GM23248 (cell line): ENCODE measurements at regions not wholly inside any gene's neighbourhood (a gene's known extent, or its start where the extent isn't known, plus 50 kb on each side); places are given as distances from the start of the nearest gene placed in this dataset.

Experiments used
- DNase-seq: peaks from one replicate; pipeline ENCODE4 v3.0.0-alpha.2; 2015
- H2AFZ ChIP-seq: fragments of 200-600 bp; sonication (generic); 2 replicates; pipeline ENCODE4 v1.6.1; 2016; ENCODE audit warnings: antibody characterized with exemption
- H3F3A ChIP-seq: fragments of 200-600 bp; sonication (generic); 2 replicates; pipeline ENCODE4 v1.6.1; 2016; ENCODE audit warnings: mild to moderate bottlenecking, antibody characterized with exemption, mixed run types; ENCODE audit not compliant: insufficient read depth
- H3K27ac ChIP-seq: fragments of 200-600 bp; sonication (generic); 2 replicates; pipeline ENCODE4 v1.5.1; 2016; ENCODE audit warnings: mild to moderate bottlenecking
- H3K27me3 ChIP-seq: fragments of 200-600 bp; sonication (generic); replicated peaks from 2 replicates; pipeline ENCODE4 v1.6.1; 2016; ENCODE audit warnings: mild to moderate bottlenecking; ENCODE audit not compliant: insufficient read depth
- H3K36me3 ChIP-seq: fragments of 200-600 bp; sonication (generic); 2 replicates; pipeline ENCODE4 v1.6.1; 2016; ENCODE audit warnings: low read depth, mild to moderate bottlenecking
- H3K4me1 ChIP-seq: fragments of 200-600 bp; sonication (generic); 2 replicates; pipeline ENCODE4 v1.6.1; 2016; ENCODE audit warnings: mild to moderate bottlenecking; ENCODE audit not compliant: insufficient read depth
- H3K4me2 ChIP-seq: fragments of 200-600 bp; sonication (generic); one replicate; pipeline ENCODE4 v1.6.1; 2016; ENCODE audit warnings: mild to moderate bottlenecking; ENCODE audit not compliant: unreplicated experiment
- H3K4me3 ChIP-seq: fragments of 200-600 bp; sonication (generic); 2 replicates; pipeline ENCODE4 v1.5.1; 2016; ENCODE audit warnings: mild to moderate bottlenecking
- H3K79me2 ChIP-seq: fragments of 200-600 bp; sonication (generic); 2 replicates; pipeline ENCODE4 v1.6.1; 2016; ENCODE audit warnings: mild to moderate bottlenecking; ENCODE audit not compliant: insufficient read depth
- H3K9ac ChIP-seq: fragments of 200-600 bp; sonication (generic); 2 replicates; pipeline ENCODE4 v1.6.1; 2016; ENCODE audit warnings: mild to moderate bottlenecking
- H3K9me2 ChIP-seq: fragments of 200-600 bp; sonication (generic); 2 replicates; pipeline ENCODE4 v1.6.1; 2016; ENCODE audit warnings: mixed run types, mild to moderate bottlenecking, moderate library complexity; ENCODE audit not compliant: insufficient read depth
- H3K9me3 ChIP-seq: fragments of 200-600 bp; sonication (generic); one replicate; pipeline ENCODE4 v1.6.1; 2017; ENCODE audit warnings: low read depth
- H4K20me1 ChIP-seq: fragments of 200-600 bp; sonication (generic); 2 replicates; pipeline ENCODE4 v1.6.0; 2016; ENCODE audit not compliant: insufficient read depth
- EZH2 ChIP-seq: fragments of 200-600 bp; sonication (generic); IDR thresholded peaks from 2 replicates; pipeline ENCODE4 v1.6.1; 2018; ENCODE audit warnings: antibody characterized with exemption, mild to moderate bottlenecking; ENCODE audit not compliant: insufficient read depth, poor library complexity, severe bottlenecking
- EZH2phosphoT487 ChIP-seq: fragments of 200-600 bp; sonication (generic); IDR thresholded peaks from 2 replicates; pipeline ENCODE4 v1.6.1; 2018; ENCODE audit warnings: antibody characterized with exemption, moderate library complexity, mild to moderate bottlenecking, low read depth; ENCODE audit not compliant: insufficient read depth
- WGBS, 2 experiments: methylation state at CpG; one replicate each; pipeline ENCODE4 v1.1.6; 2015 to 2017; ENCODE audit warnings: low lambda C conversion rate in 2 of 2, low coverage in 1 of 2; ENCODE audit errors: missing lambda C conversion rate in 2 of 2; 5-methylcytosine and 5-hydroxymethylcytosine counted together
- in situ Hi-C: fragments of 300-500 bp; cut with MboI; formaldehyde crosslinking; loops from 2 replicates; pipeline ENCODE4 v1.15.0; 2020

DNA sequence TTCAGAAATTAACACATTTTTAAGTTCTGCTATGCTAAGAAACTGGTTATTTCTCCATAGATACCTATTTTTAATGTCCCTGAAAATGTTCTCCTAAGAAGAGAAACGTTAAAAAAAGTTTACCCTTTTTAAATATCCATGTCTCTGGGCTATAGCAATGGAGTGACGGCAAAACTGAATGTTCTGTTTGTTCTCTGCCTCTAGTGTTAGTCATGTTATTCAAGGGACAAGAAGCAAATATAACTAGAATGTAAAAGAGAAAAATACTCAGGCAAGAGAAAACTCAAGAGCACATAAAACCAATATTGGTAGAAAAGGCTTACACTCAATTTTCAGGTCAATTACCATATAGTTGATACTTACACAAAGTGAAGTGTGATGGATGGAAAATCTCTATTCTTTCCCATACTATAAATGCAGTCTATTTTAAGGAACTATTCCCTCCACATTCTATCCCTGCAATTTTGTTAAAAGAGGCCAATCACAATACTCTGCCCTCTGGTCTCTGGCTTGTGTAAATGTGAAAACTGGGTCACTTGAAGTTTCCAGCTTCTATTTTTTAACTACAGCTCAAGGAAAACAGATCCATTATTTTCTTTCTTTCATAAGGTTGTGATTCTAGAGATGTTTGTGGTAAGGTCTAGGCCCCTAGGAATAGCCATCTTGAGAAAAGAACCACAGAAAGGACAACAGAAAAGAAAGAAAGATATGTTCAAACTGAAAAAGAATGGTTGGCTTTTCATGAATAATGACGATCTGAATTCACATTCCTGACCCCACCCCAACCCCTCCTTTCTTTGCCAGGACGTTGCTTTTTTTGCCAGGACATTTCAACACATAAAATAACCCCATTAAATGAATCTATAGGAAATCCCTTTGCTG is 200.3 kb upstream of the FAM83B start:
- 29 to 30% methylated on average over 4 of the region's 4 CpGs for WGBS, 2 experiments
- Histone ChIP-seq H3K4me3 (no peak overlapping the region), H3K4me1 (no peaks in the 10 kb centered on the region), H3K79me2 (no peaks in the 10 kb centered on the region), H2AFZ (no peak overlapping the region), H3K9me3 (no peaks in the 10 kb centered on the region), H3K4me2 (no peak overlapping the region), H3K36me3 (no peaks in the 10 kb centered on the region), H3F3A (no peaks in the 10 kb centered on the region), H3K9me2 (no peaks in the 10 kb centered on the region), H3K9ac (no peak overlapping the region), H3K27ac (no peak overlapping the region), H3K27me3 (no peaks in the 10 kb centered on the region), H4K20me1 (no peaks in the 10 kb centered on the region)
- DNase-seq: no peak
- in situ Hi-C loops: no loop called here
- TF ChIP-seq EZH2: no peak
- TF ChIP-seq EZH2phosphoT487: no peak

DNA sequence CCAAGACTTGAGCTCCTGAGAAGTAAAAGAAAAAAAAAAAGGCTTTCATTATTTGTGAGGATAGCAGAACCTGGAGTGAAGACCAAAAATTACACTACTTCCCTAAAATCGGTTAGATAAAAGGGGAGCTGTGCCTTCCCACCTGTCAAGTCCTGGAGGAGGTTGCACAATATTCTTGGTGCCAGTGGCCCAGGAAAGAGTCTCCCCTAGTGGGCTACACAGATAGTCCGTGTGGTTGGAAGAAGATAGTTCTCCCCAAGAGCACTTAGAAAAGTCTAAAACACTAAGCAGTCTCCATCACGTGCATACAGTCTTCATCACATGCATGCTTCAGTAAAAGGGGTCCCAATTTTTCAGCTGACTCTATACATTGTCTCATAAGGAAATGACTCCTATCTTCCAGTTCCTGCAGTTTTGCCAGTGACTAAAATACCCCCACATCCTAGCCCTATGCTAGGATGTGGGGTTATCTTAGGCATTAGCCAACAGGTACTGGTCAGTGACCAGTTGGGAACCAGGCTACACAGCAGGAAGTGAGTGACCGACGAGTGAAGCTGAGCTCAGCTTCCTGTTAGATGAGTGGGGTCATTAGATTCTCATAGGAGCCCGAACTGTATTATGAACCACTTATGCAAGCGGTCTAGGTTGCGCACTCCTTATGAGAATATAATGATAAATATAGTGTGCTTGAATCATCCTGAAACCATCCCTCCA is 199.5 kb upstream of the FAM83B start:
- in situ Hi-C loops: no loop called here
- Histone ChIP-seq H3K79me2 (no peaks in the 10 kb centered on the region), H3K9ac (no peak overlapping the region), H3F3A (no peaks in the 10 kb centered on the region), H3K9me3 (no peaks in the 10 kb centered on the region), H3K27ac (no peak overlapping the region), H3K4me3 (no peak overlapping the region), H3K4me2 (no peak overlapping the region), H2AFZ (no peak overlapping the region), H3K36me3 (no peaks in the 10 kb centered on the region), H3K27me3 (no peaks in the 10 kb centered on the region), H3K9me2 (no peaks in the 10 kb centered on the region), H4K20me1 (no peaks in the 10 kb centered on the region), H3K4me1 (no peaks in the 10 kb centered on the region)
- 84 to 90% methylated on average over 8 of the region's 8 CpGs for WGBS, 2 experiments
- TF ChIP-seq EZH2: no peak
- TF ChIP-seq EZH2phosphoT487: no peak
- no peak for DNase-seq

DNA sequence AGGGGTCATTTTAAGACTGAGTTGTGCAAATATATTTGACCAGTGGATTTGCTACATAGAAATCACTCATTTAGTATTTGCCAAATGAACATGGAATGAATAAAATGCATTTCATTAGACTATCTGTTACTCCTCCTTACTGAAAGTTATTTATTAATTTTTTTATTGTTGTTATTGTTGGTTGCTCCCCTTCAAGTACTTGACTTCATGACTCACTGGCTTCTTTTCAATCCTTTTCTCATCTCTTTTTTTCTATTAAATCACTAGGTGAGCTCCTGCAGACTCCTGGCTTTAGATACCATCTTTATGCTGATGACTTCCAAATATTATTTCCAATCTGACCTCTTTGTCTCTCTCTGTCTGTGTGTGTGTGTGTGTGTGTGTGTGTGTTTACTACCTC is 192.2 kb upstream of the FAM83B start:
- Histone ChIP-seq H3K4me2 (no peak overlapping the region), H3K4me1 (no peaks in the 10 kb centered on the region), H2AFZ (no peak overlapping the region), H3F3A (no peaks in the 10 kb centered on the region), H3K27ac (no peak overlapping the region), H3K9me2 (no peaks in the 10 kb centered on the region), H3K79me2 (no peaks in the 10 kb centered on the region), H4K20me1 (no peaks in the 10 kb centered on the region), H3K27me3 (no peaks in the 10 kb centered on the region; the same call in 1 of the 2 replicates), H3K36me3 (no peaks in the 10 kb centered on the region), H3K4me3 (no peak overlapping the region), H3K9ac (no peak overlapping the region), H3K9me3 (no peaks in the 10 kb centered on the region)
- in situ Hi-C loops: no loop called here
- DNase-seq: no peak
- no peak for TF ChIP-seq EZH2phosphoT487
- no peak for TF ChIP-seq EZH2

DNA sequence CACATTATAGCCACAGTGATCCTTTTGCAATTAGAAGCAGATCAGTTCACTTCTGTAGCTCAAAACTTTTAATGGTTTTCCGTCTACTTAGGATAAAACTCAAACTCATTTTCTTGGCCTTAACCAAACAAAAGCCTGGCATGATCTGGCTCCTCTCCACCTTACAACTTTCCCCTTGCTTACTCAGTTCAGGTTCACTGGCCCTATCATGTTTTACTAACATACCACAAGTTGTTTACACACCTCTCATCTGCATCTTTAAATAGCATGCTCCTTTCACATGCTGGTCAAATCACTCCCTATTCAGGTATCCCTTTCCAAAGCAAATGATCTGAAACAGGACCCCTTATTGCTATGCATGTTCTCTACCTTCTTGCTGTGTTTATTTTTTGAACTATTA is 191.4 kb upstream of the FAM83B start:
- Histone ChIP-seq H3K4me1 (no peaks in the 10 kb centered on the region), H4K20me1 (no peaks in the 10 kb centered on the region), H3K27me3 (no peaks in the 10 kb centered on the region; the same call in 1 of the 2 replicates), H3K9me3 (no peaks in the 10 kb centered on the region), H3K9me2 (no peaks in the 10 kb centered on the region), H3K9ac (no peak overlapping the region), H3K36me3 (no peaks in the 10 kb centered on the region), H3K4me2 (no peak overlapping the region), H3K4me3 (no peak overlapping the region), H3K27ac (no peak overlapping the region), H3K79me2 (no peaks in the 10 kb centered on the region), H3F3A (no peaks in the 10 kb centered on the region), H2AFZ (no peak overlapping the region)
- no peak for DNase-seq
- in situ Hi-C loops: no loop called here
- no peak for TF ChIP-seq EZH2phosphoT487
- no peak for TF ChIP-seq EZH2
- 25 to 29% methylated on average over 1 of the region's 1 CpG for WGBS, 2 experiments
